Erythroblast (primary cell): ENCODE measurements at regions not wholly inside any gene's neighbourhood (a gene's known extent, or its start where the extent isn't known, plus 50 kb on each side); places are given as distances from the start of the nearest gene placed in this dataset.

Experiments
- GATA1 ChIP-seq: IDR thresholded peaks from 2 replicates; pipeline ENCODE4 v1.6.1; 2011; ENCODE audit warnings: low read depth, mild to moderate bottlenecking, control low read depth, low read length, moderate library complexity
- POLR2A ChIP-seq: IDR thresholded peaks from 2 replicates; pipeline ENCODE4 v1.6.1; 2011; ENCODE audit warnings: mild to moderate bottlenecking, low read length

GRCh38 chrX:44742480-44743155 is 101.2 kb upstream of the DUSP21 start:
- TF ChIP-seq POLR2A (no peak), GATA1 (no peak)
